ENCODE measurements at regions not wholly inside any gene's neighbourhood (a gene's known extent, or its start where the extent isn't known, plus 50 kb on each side); places are given as distances from the start of the nearest gene placed in this dataset.
A peak's percentile ranks its signal among the peaks of the same experiment; 100 is the strongest.
"Not testable (repeated sequence)": the region's sequence is repeated elsewhere in the genome, so short reads cannot be mapped to it uniquely, and the experiment has no call there.

DNA sequence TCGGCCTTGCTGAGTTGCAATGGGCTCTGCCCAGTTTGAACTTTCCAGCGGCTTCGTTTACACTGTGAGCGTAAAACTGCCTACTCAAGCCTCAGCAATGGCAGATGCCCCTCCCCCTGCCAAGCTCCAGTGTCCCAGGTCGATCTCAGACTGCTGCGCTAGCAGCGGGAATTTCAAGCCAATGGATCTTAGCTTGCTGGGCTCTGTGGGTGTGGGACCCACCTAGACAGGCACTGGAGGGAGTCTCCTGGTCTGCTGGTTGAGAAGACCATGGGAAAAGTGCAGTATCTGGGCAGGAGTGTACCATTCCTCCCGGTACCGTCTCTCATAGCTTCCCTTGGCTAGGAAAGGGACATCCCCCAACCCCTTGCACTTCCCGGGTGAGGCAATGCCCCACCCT is 88.2 kb downstream of the KLHL28 start:
- FAIRE-seq: no peak
- TF ChIP-seq TAF1 (IDR thresholded peaks at IDR 0.05; ENCODE audit: borderline replicate concordance, low read depth, low read length): no peak
- no peak for DNase-seq (ENCODE audit: insufficient read length)

DNA sequence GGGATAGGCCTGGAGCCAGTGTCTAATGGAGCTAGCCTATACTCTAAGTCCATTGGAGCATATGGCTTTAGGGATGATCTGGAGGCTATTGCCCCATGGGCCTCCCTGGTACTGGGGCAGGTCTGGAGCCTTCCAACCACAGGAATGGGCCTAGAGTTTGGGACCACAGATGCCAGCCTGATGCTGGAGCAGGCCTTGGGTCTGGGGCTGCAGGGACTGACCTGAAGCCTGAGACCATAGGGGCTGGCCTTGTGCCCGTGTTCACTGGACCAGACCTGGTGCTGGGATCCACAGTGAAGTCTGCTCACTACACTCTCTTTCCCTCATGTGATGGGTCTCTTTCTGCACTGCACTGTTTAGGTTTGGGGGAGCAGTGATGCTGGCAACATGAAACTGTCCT is 95.0 kb downstream of the KLHL28 start:
- TF ChIP-seq TAF1 (IDR thresholded peaks at IDR 0.05; ENCODE audit: borderline replicate concordance, low read depth, low read length) (no peak), POLR2A (IDR thresholded peaks at IDR 0.05; ENCODE audit: low read depth, low read length) (no peak), POLR2AphosphoS5 (IDR thresholded peaks at IDR 0.05; ENCODE audit: low read depth, low read length) (no peak)
- DNase-seq (ENCODE audit: insufficient read length) (no peak), FAIRE-seq (no peak)

DNA sequence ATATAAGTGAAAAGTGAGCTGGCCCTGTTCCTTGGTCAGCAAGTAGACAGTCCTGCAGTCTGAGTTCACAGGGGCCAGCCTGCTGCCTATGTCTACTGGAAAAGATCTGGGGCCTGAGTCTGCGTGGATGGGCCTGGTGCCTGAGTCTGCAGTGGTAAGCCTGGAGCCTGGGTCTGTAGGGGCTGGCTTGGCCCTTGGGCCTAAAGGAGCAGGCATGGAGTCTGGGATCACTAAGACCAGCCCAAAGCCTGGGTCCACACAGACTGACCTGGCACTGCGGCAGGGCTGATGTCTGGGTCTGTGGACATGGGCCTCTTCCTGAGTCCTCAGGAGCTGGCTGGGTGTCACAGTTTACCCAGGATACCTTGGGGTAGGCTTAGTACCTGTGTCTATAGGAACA is 95.4 kb downstream of the KLHL28 start:
- FAIRE-seq (no peak), DNase-seq (ENCODE audit: insufficient read length) (no peak)
- TF ChIP-seq POLR2AphosphoS5 (IDR thresholded peaks at IDR 0.05; ENCODE audit: low read depth, low read length) (no peak), TAF1 (IDR thresholded peaks at IDR 0.05; ENCODE audit: borderline replicate concordance, low read depth, low read length) (no peak), POLR2A (IDR thresholded peaks at IDR 0.05; ENCODE audit: low read depth, low read length) (no peak)

DNA sequence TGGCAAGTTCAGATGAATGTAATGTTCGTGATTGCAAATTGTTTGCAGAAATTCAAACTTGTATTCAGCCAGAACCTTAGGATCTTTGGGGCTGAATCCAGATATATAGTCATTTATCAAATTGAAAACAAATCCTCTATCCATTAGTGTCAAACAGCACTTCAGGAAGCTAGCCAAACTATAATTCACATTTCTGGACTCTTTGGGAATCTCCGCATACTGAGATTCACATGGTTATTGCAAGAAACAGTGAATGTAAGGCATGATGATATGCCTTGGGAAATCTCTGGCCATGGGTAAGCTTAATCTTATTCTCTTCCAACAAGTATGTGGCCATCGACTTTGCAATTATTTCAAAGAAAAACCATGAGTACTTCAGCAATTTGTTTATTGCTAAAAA is 98.5 kb downstream of the KLHL28 start:
- no peak for DNase-seq (ENCODE audit: insufficient read length)
- no peak for FAIRE-seq
- TF ChIP-seq POLR2AphosphoS5 (IDR thresholded peaks at IDR 0.05; ENCODE audit: low read depth, low read length) (no peak), POLR2A (IDR thresholded peaks at IDR 0.05; ENCODE audit: low read depth, low read length) (no peak), TAF1 (IDR thresholded peaks at IDR 0.05; ENCODE audit: borderline replicate concordance, low read depth, low read length) (no peak)

DNA sequence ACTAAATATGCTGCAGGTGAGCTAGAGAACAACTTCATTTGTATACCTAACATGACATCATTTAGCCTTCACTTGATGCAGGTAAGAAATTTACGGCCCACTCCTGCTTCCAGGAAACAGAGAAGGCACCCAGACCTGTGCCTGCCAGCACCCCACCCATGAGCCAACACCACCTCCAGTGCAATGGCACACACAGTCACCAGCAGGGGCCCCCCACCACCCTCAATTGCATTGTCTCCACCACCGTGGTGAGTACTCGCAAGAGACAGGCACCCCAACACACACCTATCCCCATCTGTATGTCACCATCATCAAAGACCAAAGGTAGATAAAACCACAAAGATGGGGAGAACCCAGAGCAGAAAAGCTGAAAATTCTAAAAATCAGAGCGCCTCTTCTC is 107.6 kb downstream of the KLHL28 start:
- TF ChIP-seq POLR2AphosphoS5 (IDR thresholded peaks at IDR 0.05; ENCODE audit: low read depth, low read length) (no peak), TAF1 (IDR thresholded peaks at IDR 0.05; ENCODE audit: borderline replicate concordance, low read depth, low read length) (no peak)
- DNase-seq (ENCODE audit: insufficient read length) (no peak), FAIRE-seq (no peak)

DNA sequence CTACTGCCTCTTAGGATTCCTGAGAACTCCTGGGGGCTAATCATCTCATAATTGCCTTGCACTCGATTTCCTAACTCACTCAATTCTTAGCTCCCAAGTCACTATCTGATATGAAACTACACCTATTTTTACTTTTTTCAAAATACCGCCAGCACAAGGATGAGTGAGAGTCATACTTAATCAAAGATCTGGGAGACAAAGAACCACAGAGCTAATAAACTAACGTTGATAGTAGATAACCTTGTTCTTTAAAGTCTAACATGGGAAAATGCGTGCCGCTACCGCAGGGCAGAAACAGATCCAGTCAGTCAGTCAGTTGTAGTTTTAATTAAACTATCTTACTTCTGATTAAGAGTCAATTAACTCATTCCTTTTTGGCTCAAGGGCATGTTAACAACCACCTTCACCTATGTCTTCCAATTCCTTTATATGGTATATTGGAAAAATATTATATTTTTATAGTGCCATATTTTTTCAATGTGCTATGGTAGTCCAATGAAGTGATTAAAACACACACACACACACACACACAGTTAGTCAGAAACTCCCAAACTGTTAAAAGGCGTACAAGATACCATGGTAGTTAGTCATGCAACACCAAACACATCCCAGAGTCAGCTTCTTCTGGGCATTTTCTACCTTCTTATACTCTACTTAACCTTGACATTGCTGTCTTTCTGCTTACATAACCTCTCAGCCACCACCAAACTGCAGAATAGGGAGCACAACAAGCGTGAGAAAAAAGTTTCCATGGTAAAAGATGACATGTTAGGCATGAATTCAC is 114.0 kb downstream of the KLHL28 start:
- TF ChIP-seq POLR2A (IDR thresholded peaks at IDR 0.05; ENCODE audit: low read depth, low read length) (no peak), POLR2AphosphoS5 (IDR thresholded peaks at IDR 0.05; ENCODE audit: low read depth, low read length) (no peak), TAF1 (IDR thresholded peaks at IDR 0.05; ENCODE audit: borderline replicate concordance, low read depth, low read length) (no peak)
- FAIRE-seq: no peak
- no peak for DNase-seq (ENCODE audit: insufficient read length)

DNA sequence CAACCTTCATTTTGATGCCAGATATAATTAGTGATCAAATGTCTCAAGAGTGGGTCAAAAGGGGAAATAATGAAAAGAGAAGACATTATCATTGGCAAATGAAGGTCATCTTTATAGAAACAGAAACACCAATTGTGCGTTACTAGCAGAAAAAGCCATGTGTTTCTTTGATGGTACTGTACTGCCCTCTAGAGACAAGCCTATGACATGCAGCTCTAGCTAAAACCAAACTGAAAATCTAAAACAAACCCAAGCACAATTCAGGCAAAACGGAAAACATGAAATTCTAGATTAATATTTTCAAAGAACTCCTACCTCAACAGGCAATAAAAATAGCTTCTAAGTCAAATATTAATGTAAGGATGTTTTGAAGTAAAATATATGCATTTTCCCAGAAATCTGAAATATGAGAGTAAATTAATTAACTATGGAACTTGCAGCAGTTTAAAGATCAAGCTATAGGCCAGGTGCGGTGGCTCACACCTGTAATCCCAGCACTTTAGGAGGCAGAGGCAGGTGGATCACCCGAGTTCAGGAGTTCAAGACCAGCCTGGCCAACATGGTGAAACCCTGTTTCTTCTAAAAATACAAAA is 115.4 kb downstream of the KLHL28 start:
- peak; percentile 85 for FAIRE-seq
- TF ChIP-seq POLR2AphosphoS5 (IDR thresholded peaks at IDR 0.05; ENCODE audit: low read depth, low read length) (no peak), TAF1 (IDR thresholded peaks at IDR 0.05; ENCODE audit: borderline replicate concordance, low read depth, low read length) (no peak), POLR2A (IDR thresholded peaks at IDR 0.05; ENCODE audit: low read depth, low read length) (no peak)
- no peak for DNase-seq (ENCODE audit: insufficient read length)

DNA sequence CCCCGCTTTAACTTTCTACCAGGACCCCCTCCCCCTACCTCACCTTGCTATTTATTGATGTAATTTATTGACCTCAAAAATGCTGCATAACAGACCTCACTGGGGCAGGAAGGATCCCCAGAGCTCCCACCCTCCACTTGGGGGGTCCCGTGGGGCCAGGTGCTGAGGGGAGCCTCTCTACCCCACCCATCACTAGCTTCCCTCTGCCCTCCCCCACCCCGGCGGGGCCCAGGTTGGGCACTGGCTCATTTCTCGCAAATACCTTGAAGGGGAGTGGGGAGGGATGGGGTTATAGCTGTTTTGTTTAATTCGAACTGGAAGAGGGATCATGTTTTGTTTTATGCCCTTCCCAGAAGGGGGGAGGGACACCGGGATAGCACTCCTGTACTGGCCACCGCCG is 125.8 kb downstream of the KLHL28 start:
- DNase-seq (ENCODE audit: insufficient read length); FAIRE-seq: not testable (repeated sequence)

DNA sequence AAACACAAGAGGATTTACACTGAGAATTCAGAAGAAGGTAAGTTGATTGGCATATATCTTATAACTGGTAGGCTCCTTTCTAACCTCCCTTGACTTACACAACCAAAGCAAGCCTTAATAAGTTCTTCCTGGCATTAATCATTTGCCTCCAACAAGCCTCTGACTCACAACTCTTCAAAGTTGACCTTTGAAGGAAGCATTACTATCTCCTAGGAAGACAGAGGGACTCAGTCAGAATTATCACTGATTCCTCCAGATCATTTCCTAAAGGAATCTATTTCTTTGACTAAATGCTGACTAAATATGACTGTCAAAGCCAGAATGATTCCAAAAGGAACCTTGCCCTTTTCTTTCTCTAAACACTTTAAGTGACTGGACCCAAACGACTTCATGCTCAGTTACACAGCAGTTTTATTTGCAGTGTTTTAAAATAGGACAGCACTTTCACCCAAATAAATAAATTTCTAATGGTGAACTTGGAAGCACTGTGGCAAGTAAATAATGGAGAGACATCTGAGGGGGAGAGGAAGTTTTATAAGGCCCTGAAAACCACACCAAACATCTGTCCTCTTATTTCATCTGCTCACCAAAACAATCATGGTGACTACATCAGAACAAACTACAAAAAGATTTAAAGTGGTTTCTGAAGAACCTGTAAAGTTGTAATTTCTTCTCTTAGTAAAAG is 128.2 kb downstream of the KLHL28 start:
- TF ChIP-seq POLR2A (IDR thresholded peaks at IDR 0.05; ENCODE audit: low read depth, low read length): no peak
- no peak for FAIRE-seq
- DNase-seq (ENCODE audit: insufficient read length): no peak

DNA sequence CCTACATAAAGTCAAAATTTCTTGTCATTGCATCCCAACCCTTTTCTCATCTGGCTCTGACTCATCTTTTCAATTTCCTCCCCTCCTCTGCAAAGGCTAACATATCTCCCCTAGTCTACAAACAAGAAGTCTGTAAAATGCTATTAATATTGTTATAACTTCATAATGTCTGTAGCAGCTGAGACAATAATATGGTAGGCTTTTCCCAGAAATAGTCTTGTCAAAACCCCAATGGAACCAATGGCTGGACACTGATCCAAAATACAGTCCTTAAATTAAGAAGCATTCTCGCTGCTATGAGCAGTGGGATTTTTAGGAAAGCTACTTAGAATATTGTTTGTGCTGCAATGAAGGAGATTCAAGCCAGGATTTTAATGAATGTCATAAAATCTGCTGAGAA is 131.4 kb downstream of the KLHL28 start:
- TF ChIP-seq POLR2A (IDR thresholded peaks at IDR 0.05; ENCODE audit: low read depth, low read length) (no peak), POLR2AphosphoS5 (IDR thresholded peaks at IDR 0.05; ENCODE audit: low read depth, low read length) (no peak), TAF1 (IDR thresholded peaks at IDR 0.05; ENCODE audit: borderline replicate concordance, low read depth, low read length) (no peak)
- FAIRE-seq (no peak), DNase-seq (ENCODE audit: insufficient read length) (no peak)

DNA sequence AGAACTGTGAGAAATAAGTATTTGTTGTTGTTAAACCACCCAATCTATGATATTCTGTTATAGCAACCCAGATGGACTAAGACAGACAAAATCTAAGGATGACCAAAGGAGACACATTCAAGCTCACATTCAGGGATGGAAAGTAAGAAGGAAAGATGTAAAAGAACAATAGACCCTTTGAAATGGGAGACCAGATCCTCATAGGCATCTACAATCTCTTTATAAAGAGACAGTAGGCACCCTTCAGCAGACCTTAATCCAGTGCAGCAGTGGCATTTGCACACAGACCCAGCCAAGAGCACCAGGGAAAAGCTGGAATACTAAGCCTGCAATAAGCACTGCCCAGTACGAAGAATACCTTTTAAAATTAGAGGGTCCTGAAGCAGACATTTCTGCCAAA is 132.7 kb downstream of the KLHL28 start:
- FAIRE-seq (no peak), DNase-seq (ENCODE audit: insufficient read length) (no peak)
- no peak for TF ChIP-seq POLR2AphosphoS5 (IDR thresholded peaks at IDR 0.05; ENCODE audit: low read depth, low read length)
- TF ChIP-seq TAF1 (IDR thresholded peaks at IDR 0.05; ENCODE audit: borderline replicate concordance, low read depth, low read length): no peak
- TF ChIP-seq POLR2A (IDR thresholded peaks at IDR 0.05; ENCODE audit: low read depth, low read length): no peak

DNA sequence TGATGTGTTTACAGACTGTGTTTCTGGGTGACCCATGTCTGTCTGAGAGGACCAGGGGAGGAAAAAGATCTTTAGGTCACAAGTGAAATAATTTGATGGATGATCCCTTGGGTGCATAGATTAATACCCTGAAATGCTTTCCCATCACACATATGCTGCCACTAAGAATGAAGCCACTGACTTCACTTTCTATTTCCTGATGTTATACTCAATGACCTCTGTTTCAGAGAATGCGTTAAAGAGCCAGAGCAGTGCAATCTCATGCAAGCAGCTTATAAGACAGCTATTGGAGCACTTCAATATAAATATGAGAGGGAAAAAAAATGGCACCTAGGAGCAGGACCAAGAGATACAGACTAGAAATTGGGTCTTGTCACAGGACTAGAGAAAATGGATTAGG is 133.7 kb downstream of the KLHL28 start:
- FAIRE-seq: no peak
- TF ChIP-seq POLR2AphosphoS5 (IDR thresholded peaks at IDR 0.05; ENCODE audit: low read depth, low read length): no peak
- TF ChIP-seq POLR2A (IDR thresholded peaks at IDR 0.05; ENCODE audit: low read depth, low read length): no peak
- TF ChIP-seq TAF1 (IDR thresholded peaks at IDR 0.05; ENCODE audit: borderline replicate concordance, low read depth, low read length): no peak
- DNase-seq (ENCODE audit: insufficient read length): no peak
